SJSA1 (cell line): ENCODE measurements at regions not wholly inside any gene's neighbourhood (a gene's known extent, or its start where the extent isn't known, plus 50 kb on each side); places are given as distances from the start of the nearest gene placed in this dataset.

Source experiments
- DNase-seq, 2 experiments: peaks; one replicate each; pipeline ENCODE4 v3.0.0-alpha.2; 2015 to 2020; ENCODE audit warnings: low spot score in 2 of 2, low read depth in 1 of 2
- H3K27ac ChIP-seq: fragments of 250-450 bp; sonication (Bioruptor Pico); 2 replicates; pipeline ENCODE4 v1.5.1; 2020; ENCODE audit warnings: mild to moderate bottlenecking, moderate library complexity
- H3K27me3 ChIP-seq: fragments of 250-450 bp; sonication (Bioruptor Pico); replicated peaks from 2 replicates; pipeline ENCODE4 v1.5.1; 2020; ENCODE audit warnings: mild to moderate bottlenecking, moderate library complexity
- H3K36me3 ChIP-seq: fragments of 250-450 bp; sonication (Bioruptor Pico); 2 replicates; pipeline ENCODE4 v1.5.1; 2020; ENCODE audit warnings: mild to moderate bottlenecking
- H3K4me1 ChIP-seq: fragments of 250-450 bp; sonication (Bioruptor Pico); replicated peaks from 2 replicates; pipeline ENCODE4 v1.6.1; 2021; ENCODE audit warnings: mild to moderate bottlenecking
- H3K4me3 ChIP-seq: fragments of 250-450 bp; sonication (Bioruptor Pico); 2 replicates; pipeline ENCODE4 v1.5.1; 2020; ENCODE audit warnings: mild to moderate bottlenecking
- H3K9me3 ChIP-seq: fragments of 250-450 bp; sonication (Bioruptor Pico); replicated peaks from 2 replicates; pipeline ENCODE4 v1.5.1; 2020; ENCODE audit warnings: mild to moderate bottlenecking

GRCh38 chr1:25026304-25026703 lies 96.2 kb upstream of the RUNX3 start:
- Histone ChIP-seq H3K4me3 (no peak overlapping the region), H3K36me3 (no peaks in the 10 kb centered on the region), H3K27ac (no peak overlapping the region), H3K4me1 (peaks cover 18% of the 10 kb centered on the region), H3K27me3 (no peaks in the 10 kb centered on the region), H3K9me3 (no peaks in the 10 kb centered on the region)
- no peak for DNase-seq

- H3K27me3 ChIP-seq, result no peaks in the 10 kb centered on the region
- DNase-seq, result no peak
- H3K4me1 ChIP-seq, result peaks cover 18% of the 10 kb centered on the region
- H3K4me3 ChIP-seq, result no peak overlapping the region
- H3K9me3 ChIP-seq, result no peaks in the 10 kb centered on the region
- H3K27ac ChIP-seq, result no peak overlapping the region
- H3K36me3 ChIP-seq, result no peaks in the 10 kb centered on the region
Observed at GRCh38 chr1:25024615-25025350, 94.7 kb upstream of the RUNX3 start.

- H3K36me3 ChIP-seq, result no peaks in the 10 kb centered on the region
- H3K27me3 ChIP-seq, result no peaks in the 10 kb centered on the region
- no peak overlapping the region for H3K4me3 ChIP-seq
- H3K9me3 ChIP-seq, result no peaks in the 10 kb centered on the region
- peaks cover 18% of the 10 kb centered on the region for H3K4me1 ChIP-seq
- DNase-seq, result no peak
- H3K27ac ChIP-seq, result no peak overlapping the region
Observed at GRCh38 chr1:25023826-25024225, 93.8 kb upstream of the RUNX3 start.

GRCh38 chr1:25023190-25023578 lies 93.1 kb upstream of the RUNX3 start:
- no peak for DNase-seq
- Histone ChIP-seq H3K9me3 (no peaks in the 10 kb centered on the region), H3K4me1 (peaks cover 18% of the 10 kb centered on the region), H3K27me3 (no peaks in the 10 kb centered on the region), H3K27ac (peak overlapping the region; percentile 98), H3K36me3 (no peaks in the 10 kb centered on the region), H3K4me3 (no peak overlapping the region)

GRCh38 chr1:25022361-25023189 lies 92.5 kb upstream of the RUNX3 start:
- peak overlapping the region; percentile 98 for H3K27ac ChIP-seq

GRCh38 chr1:25021591-25022215 lies 91.6 kb upstream of the RUNX3 start:
- H3K27ac ChIP-seq, result peak overlapping the region; percentile 34; the same call in 1 of the 2 replicates

More at GRCh38 chr1:25022361-25023189, 92.5 kb upstream of the RUNX3 start:
- Histone ChIP-seq H3K36me3 (no peaks in the 10 kb centered on the region), H3K4me3 (peak overlapping the region; percentile 7; the same call in 1 of the 2 replicates), H3K27me3 (no peaks in the 10 kb centered on the region), H3K4me1 (peaks cover 24% of the 10 kb centered on the region), H3K9me3 (no peaks in the 10 kb centered on the region)
- DNase-seq, result peak; percentile 94 to 96

GRCh38 chr1:25020851-25021590 lies 90.9 kb upstream of the RUNX3 start:
- Histone ChIP-seq H3K4me3 (no peak overlapping the region), H3K27ac (no peak overlapping the region), H3K4me1 (peaks cover 30% of the 10 kb centered on the region), H3K36me3 (no peaks in the 10 kb centered on the region), H3K9me3 (no peaks in the 10 kb centered on the region), H3K27me3 (no peaks in the 10 kb centered on the region)
- DNase-seq, result no peak

More at GRCh38 chr1:25021591-25022215, 91.6 kb upstream of the RUNX3 start:
- Histone ChIP-seq H3K4me3 (no peak overlapping the region), H3K36me3 (no peaks in the 10 kb centered on the region), H3K4me1 (peaks cover 30% of the 10 kb centered on the region), H3K9me3 (no peaks in the 10 kb centered on the region), H3K27me3 (no peaks in the 10 kb centered on the region)
- DNase-seq, result no peak

- Histone ChIP-seq H3K9me3 (no peaks in the 10 kb centered on the region), H3K4me1 (peaks cover 30% of the 10 kb centered on the region), H3K27me3 (no peaks in the 10 kb centered on the region), H3K4me3 (no peak overlapping the region), H3K27ac (no peak overlapping the region), H3K36me3 (no peaks in the 10 kb centered on the region)
- no peak for DNase-seq
Observed at GRCh38 chr1:25020173-25020845, 90.2 kb upstream of the RUNX3 start.

- Histone ChIP-seq H3K27me3 (no peaks in the 10 kb centered on the region), H3K4me3 (no peak overlapping the region), H3K4me1 (peaks cover 30% of the 10 kb centered on the region), H3K9me3 (no peaks in the 10 kb centered on the region), H3K27ac (no peak overlapping the region), H3K36me3 (no peaks in the 10 kb centered on the region)
- no peak for DNase-seq
Observed at GRCh38 chr1:25019337-25020172, 89.5 kb upstream of the RUNX3 start.

GRCh38 chr1:25018943-25019336 lies 88.9 kb upstream of the RUNX3 start:
- Histone ChIP-seq H3K27me3 (no peaks in the 10 kb centered on the region), H3K36me3 (no peaks in the 10 kb centered on the region), H3K4me1 (peaks cover 30% of the 10 kb centered on the region), H3K9me3 (no peaks in the 10 kb centered on the region), H3K4me3 (no peak overlapping the region), H3K27ac (no peak overlapping the region)
- DNase-seq, result no peak

GRCh38 chr1:25018110-25018735 lies 88.1 kb upstream of the RUNX3 start:
- Histone ChIP-seq H3K4me3 (no peak overlapping the region), H3K27ac (no peak overlapping the region), H3K27me3 (no peaks in the 10 kb centered on the region), H3K36me3 (no peaks in the 10 kb centered on the region), H3K9me3 (no peaks in the 10 kb centered on the region), H3K4me1 (peaks cover 27% of the 10 kb centered on the region)
- no peak for DNase-seq
